ENCODE measurements at regions not wholly inside any gene's neighbourhood (a gene's known extent, or its start where the extent isn't known, plus 50 kb on each side); places are given as distances from the start of the nearest gene placed in this dataset.
"Not testable (repeated sequence)": the region's sequence is repeated elsewhere in the genome, so short reads cannot be mapped to it uniquely, and the experiment has no call there.

DNA sequence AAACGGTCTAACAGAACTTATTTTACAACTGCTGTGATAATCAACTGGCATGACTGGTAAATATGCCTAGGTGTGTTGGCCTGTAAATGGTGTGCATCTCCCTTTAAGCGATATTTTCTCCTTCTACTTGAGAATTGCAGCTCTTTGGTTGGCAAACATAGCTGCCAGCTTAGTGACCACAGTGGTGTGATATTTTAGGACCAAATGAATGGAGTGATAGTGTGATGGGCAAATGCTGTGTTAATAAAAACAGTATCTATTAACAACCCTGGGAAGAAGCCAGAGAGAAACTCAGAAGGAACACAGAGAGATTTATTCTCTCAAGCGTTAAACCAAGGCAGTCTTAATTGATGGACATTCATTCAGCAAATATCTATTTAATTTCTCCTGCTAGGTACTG lies 278.4 kb downstream of the AACS start:
- H3K4me3 Mint-ChIP-seq = no peak overlapping the region

GRCh38 chr12:125346362-125346761 lies 281.1 kb downstream of the AACS start:
- H3K4me3 Mint-ChIP-seq = no peak overlapping the region
- peaks cover 62% of the 10 kb centered on the region for H3K27me3 Mint-ChIP-seq (ENCODE audit: low read depth)
- no peak for TF ChIP-seq CTCF (IDR thresholded peaks at IDR 0.05; ENCODE audit: unreplicated experiment)
- DNase-seq (ENCODE audit: low spot score in 2 of 2, unreplicated experiment in 2 of 2) = no peak
- H3K36me3 Mint-ChIP-seq = no peaks in the 10 kb centered on the region
- no peak overlapping the region for H3K27ac Mint-ChIP-seq
- H3K4me1 Mint-ChIP-seq = no peaks in the 10 kb centered on the region
- peaks cover 3% of the 10 kb centered on the region for H3K9me3 Mint-ChIP-seq

More for the DNA sequence above, 278.4 kb downstream of the AACS start:
- Mint-ChIP-seq H3K4me1 (no peaks in the 10 kb centered on the region), H3K9me3 (no peaks in the 10 kb centered on the region), H3K27ac (no peak overlapping the region), H3K27me3 (ENCODE audit: low read depth) (peaks cover 53% of the 10 kb centered on the region), H3K36me3 (no peaks in the 10 kb centered on the region)
- DNase-seq (ENCODE audit: low spot score in 2 of 2, unreplicated experiment in 2 of 2) = no peak
- TF ChIP-seq CTCF (IDR thresholded peaks at IDR 0.05; ENCODE audit: unreplicated experiment) = no peak

GRCh38 chr12:125351788-125352187 lies 286.6 kb downstream of the AACS start:
- no peak for DNase-seq (ENCODE audit: low spot score in 2 of 2, unreplicated experiment in 2 of 2)
- TF ChIP-seq CTCF (IDR thresholded peaks at IDR 0.05; ENCODE audit: unreplicated experiment) = peak; percentile 38
- Mint-ChIP-seq H3K4me3 (no peak overlapping the region), H3K36me3 (no peaks in the 10 kb centered on the region), H3K9me3 (peaks cover 15% of the 10 kb centered on the region), H3K27ac (no peak overlapping the region), H3K27me3 (ENCODE audit: low read depth) (peaks cover 31% of the 10 kb centered on the region), H3K4me1 (no peaks in the 10 kb centered on the region)

- peaks cover 26% of the 10 kb centered on the region for H3K27me3 Mint-ChIP-seq (ENCODE audit: low read depth)
- H3K36me3 Mint-ChIP-seq; H3K4me3 Mint-ChIP-seq; DNase-seq (ENCODE audit: low spot score in 2 of 2, unreplicated experiment in 2 of 2); H3K27ac Mint-ChIP-seq; H3K4me1 Mint-ChIP-seq: not testable (repeated sequence)
- H3K9me3 Mint-ChIP-seq = peaks cover 15% of the 10 kb centered on the region
These were observed 287.8 kb downstream of the AACS start for GRCh38 chr12:125353002-125353401.

GRCh38 chr12:125353871-125354270 lies 288.6 kb downstream of the AACS start:
- no peak for TF ChIP-seq CTCF (IDR thresholded peaks at IDR 0.05; ENCODE audit: unreplicated experiment)
- Mint-ChIP-seq H3K36me3 (no peaks in the 10 kb centered on the region), H3K9me3 (peaks cover 20% of the 10 kb centered on the region), H3K27ac (no peak overlapping the region), H3K4me1 (no peaks in the 10 kb centered on the region), H3K4me3 (no peak overlapping the region), H3K27me3 (ENCODE audit: low read depth) (peaks cover 26% of the 10 kb centered on the region)
- DNase-seq (ENCODE audit: low spot score in 2 of 2, unreplicated experiment in 2 of 2) = no peak

GRCh38 chr12:125355614-125356013 lies 290.4 kb downstream of the AACS start:
- peaks cover 12% of the 10 kb centered on the region for H3K27me3 Mint-ChIP-seq (ENCODE audit: low read depth)
- H3K4me3 Mint-ChIP-seq = no peak overlapping the region
- no peaks in the 10 kb centered on the region for H3K36me3 Mint-ChIP-seq
- no peak for DNase-seq (ENCODE audit: low spot score in 2 of 2, unreplicated experiment in 2 of 2)
- no peak for TF ChIP-seq CTCF (IDR thresholded peaks at IDR 0.05; ENCODE audit: unreplicated experiment)
- no peak overlapping the region for H3K27ac Mint-ChIP-seq
- H3K9me3 Mint-ChIP-seq = peaks cover 20% of the 10 kb centered on the region
- no peaks in the 10 kb centered on the region for H3K4me1 Mint-ChIP-seq

All from mesothelial cell of epicardium (in vitro differentiated cells).